NOMO-1 treated with dmso at 0.1 percent for 144 hours (cell line): ENCODE measurements at regions not wholly inside any gene's neighbourhood (a gene's known extent, or its start where the extent isn't known, plus 50 kb on each side); places are given as distances from the start of the nearest gene placed in this dataset.

Source experiments
- DNase-seq: peaks from one replicate; lab custom pipeline; 2025; ENCODE audit not compliant: unreplicated experiment; lab: John Stamatoyannopoulos, UW

- DNase-seq = no peak
These were observed 68.2 kb upstream of the CLMN start for GRCh38 chr14:95387826-95388445.

GRCh38 chr14:95386536-95387095, 66.9 kb upstream of the CLMN start:
- no peak for DNase-seq

- DNase-seq = no peak
These were observed 66.0 kb upstream of the CLMN start for GRCh38 chr14:95385701-95386100.

- no peak for DNase-seq
These were observed 63.0 kb upstream of the CLMN start for GRCh38 chr14:95382747-95383146.

- no peak for DNase-seq
These were observed 62.0 kb upstream of the CLMN start for GRCh38 chr14:95381726-95382125.

- no peak for DNase-seq
These were observed 60.8 kb upstream of the CLMN start for GRCh38 chr14:95380350-95381042.

- no peak for DNase-seq
These were observed 59.9 kb upstream of the CLMN start for GRCh38 chr14:95379634-95380033.

- no peak for DNase-seq
These were observed 55.9 kb upstream of the CLMN start for GRCh38 chr14:95375539-95376109.

- no peak for DNase-seq
These were observed 54.7 kb upstream of the CLMN start for GRCh38 chr14:95374239-95374997.

- DNase-seq = no peak
These were observed 50.4 kb upstream of the CLMN start for GRCh38 chr14:95370076-95370475.
